ENCODE measurements at regions not wholly inside any gene's neighbourhood (a gene's known extent, or its start where the extent isn't known, plus 50 kb on each side); places are given as distances from the start of the nearest gene placed in this dataset.

- no peak for DNase-seq (ENCODE audit: low read depth in 2 of 2)
- Histone ChIP-seq H4K20me1 (ENCODE audit: control insufficient read depth, extremely low read depth, insufficient read depth, low read length) (no peaks in the 10 kb centered on the region), H2AFZ (ENCODE audit: low read length) (no peak overlapping the region), H3K79me2 (ENCODE audit: control insufficient read depth, insufficient read depth, low read length) (no peaks in the 10 kb centered on the region), H3K27ac (ENCODE audit: insufficient read depth, low read length) (no peak overlapping the region), H3K4me3 (replicated peaks in 1 of 4; ENCODE audit: control extremely low read depth in 1 of 4, insufficient read depth in 1 of 4, low read depth in 3 of 4, low read length in 4 of 4) (no peak overlapping the region), H3K4me2 (ENCODE audit: extremely low read depth, insufficient read depth, low read length) (no peak overlapping the region), H3K4me1 (ENCODE audit: control insufficient read depth, extremely low read depth, insufficient read depth, low read length) (peaks cover 2% of the 10 kb centered on the region), H3K27me3 (ENCODE audit: control insufficient read depth, insufficient read depth, low read length) (no peaks in the 10 kb centered on the region), H3K36me3 (ENCODE audit: control insufficient read depth, insufficient read depth, low read length) (no peaks in the 10 kb centered on the region), H3K9ac (ENCODE audit: insufficient read depth, low read length) (no peak overlapping the region), H3K9me3 (ENCODE audit: control insufficient read depth, insufficient read depth, low read depth, low read length) (no peaks in the 10 kb centered on the region)
- TF ChIP-seq CTCF (conservative IDR thresholded peaks at IDR 0.05 in 1 of 2, IDR thresholded peaks at IDR 0.05 in 1 of 2; ENCODE audit: low read depth in 1 of 2, low read length in 2 of 2) = no peak
- TF ChIP-seq EZH2 (IDR thresholded peaks at IDR 0.05; ENCODE audit: low read length, missing control alignments) = no peak
Observed at GRCh38 chr7:3198316-3198715, 102.7 kb upstream of the SDK1 start.

GRCh38 chr7:3200504-3200903 is 100.5 kb upstream of the SDK1 start:
- Histone ChIP-seq H2AFZ (ENCODE audit: low read length) (no peak overlapping the region), H3K27ac (ENCODE audit: insufficient read depth, low read length) (no peak overlapping the region), H3K9me3 (ENCODE audit: control insufficient read depth, insufficient read depth, low read depth, low read length) (no peaks in the 10 kb centered on the region), H3K79me2 (ENCODE audit: control insufficient read depth, insufficient read depth, low read length) (no peaks in the 10 kb centered on the region), H3K36me3 (ENCODE audit: control insufficient read depth, insufficient read depth, low read length) (no peaks in the 10 kb centered on the region), H3K27me3 (ENCODE audit: control insufficient read depth, insufficient read depth, low read length) (no peaks in the 10 kb centered on the region), H3K4me3 (replicated peaks in 1 of 4; ENCODE audit: control extremely low read depth in 1 of 4, insufficient read depth in 1 of 4, low read depth in 3 of 4, low read length in 4 of 4) (no peak overlapping the region), H3K4me1 (ENCODE audit: control insufficient read depth, extremely low read depth, insufficient read depth, low read length) (no peaks in the 10 kb centered on the region), H4K20me1 (ENCODE audit: control insufficient read depth, extremely low read depth, insufficient read depth, low read length) (no peaks in the 10 kb centered on the region), H3K4me2 (ENCODE audit: extremely low read depth, insufficient read depth, low read length) (no peak overlapping the region), H3K9ac (ENCODE audit: insufficient read depth, low read length) (no peak overlapping the region)
- TF ChIP-seq CTCF (conservative IDR thresholded peaks at IDR 0.05 in 1 of 2, IDR thresholded peaks at IDR 0.05 in 1 of 2; ENCODE audit: low read depth in 1 of 2, low read length in 2 of 2) (peak; percentile 18 to 76), EZH2 (IDR thresholded peaks at IDR 0.05; ENCODE audit: low read length, missing control alignments) (no peak)
- DNase-seq (ENCODE audit: low read depth in 2 of 2) = peak; percentile 49 to 71

- Histone ChIP-seq H3K36me3 (ENCODE audit: control insufficient read depth, insufficient read depth, low read length) (no peaks in the 10 kb centered on the region), H3K4me2 (ENCODE audit: extremely low read depth, insufficient read depth, low read length) (no peak overlapping the region), H3K4me1 (ENCODE audit: control insufficient read depth, extremely low read depth, insufficient read depth, low read length) (no peaks in the 10 kb centered on the region), H2AFZ (ENCODE audit: low read length) (no peak overlapping the region), H4K20me1 (ENCODE audit: control insufficient read depth, extremely low read depth, insufficient read depth, low read length) (no peaks in the 10 kb centered on the region), H3K27me3 (ENCODE audit: control insufficient read depth, insufficient read depth, low read length) (no peaks in the 10 kb centered on the region), H3K9ac (ENCODE audit: insufficient read depth, low read length) (no peak overlapping the region), H3K9me3 (ENCODE audit: control insufficient read depth, insufficient read depth, low read depth, low read length) (no peaks in the 10 kb centered on the region), H3K27ac (ENCODE audit: insufficient read depth, low read length) (no peak overlapping the region), H3K79me2 (ENCODE audit: control insufficient read depth, insufficient read depth, low read length) (no peaks in the 10 kb centered on the region), H3K4me3 (replicated peaks in 1 of 4; ENCODE audit: control extremely low read depth in 1 of 4, insufficient read depth in 1 of 4, low read depth in 3 of 4, low read length in 4 of 4) (no peak overlapping the region)
- no peak for TF ChIP-seq CTCF (conservative IDR thresholded peaks at IDR 0.05 in 1 of 2, IDR thresholded peaks at IDR 0.05 in 1 of 2; ENCODE audit: low read depth in 1 of 2, low read length in 2 of 2)
- no peak for TF ChIP-seq EZH2 (IDR thresholded peaks at IDR 0.05; ENCODE audit: low read length, missing control alignments)
- DNase-seq (ENCODE audit: low read depth in 2 of 2) = no peak
Observed at GRCh38 chr7:3201306-3201705, 99.7 kb upstream of the SDK1 start.

Measured in fibroblast of lung (primary cell).